HCT116 (cell line): ENCODE measurements at regions not wholly inside any gene's neighbourhood (a gene's known extent, or its start where the extent isn't known, plus 50 kb on each side); places are given as distances from the start of the nearest gene placed in this dataset.

ENCODE experiments used
- ATAC-seq: fragments of 200-7000 bp; cut with Tn5 transposase; 2 replicates; pipeline ENCODE4 v1.9.1; 2020; ENCODE audit warnings: mild to moderate bottlenecking, moderate library complexity
- BruUV-seq: library from RNA; stranded (reverse); fragments of 400-500 nt; replicated peaks from 2 replicates; lab custom pipeline; 2021; lab: Mats Ljungman, UMichigan
- CTCF ChIA-PET: fragments of 300-600 bp; sonication (Branson Sonifier 250); formaldehyde crosslinking; loops from one replicate; lab custom pipeline; 2021; ENCODE audit warnings: antibody characterized with exemption; lab: Charles Lee
- POLR2A ChIA-PET: fragments of 300-600, 350-600 bp; sonication (Branson Sonifier 250); formaldehyde crosslinking; loops from one replicate; lab custom pipeline; 2021; ENCODE audit warnings: antibody characterized with exemption; lab: Charles Lee
- RAD21 ChIA-PET, 2 experiments: fragments of 300-600 bp; sonication (Branson Sonifier 250); formaldehyde crosslinking; loops; one replicate each; lab custom pipeline; 2023; ENCODE audit warnings: low total read pairs in 2 of 2; ENCODE audit not compliant: uncharacterized antibody in 2 of 2, unreplicated experiment in 2 of 2, low non-redundant PET in 1 of 2; lab: Charles Lee
- DNase-seq: peaks from one replicate; pipeline ENCODE4 v3.0.0-alpha.2; 2010; ENCODE audit warnings: low read depth, low spot score
- H2AFZ ChIP-seq: fragments of 200-600 bp; shearing (Covaris generic), sonication (generic); 2 replicates; pipeline ENCODE4 v1.6.1; 2017; ENCODE audit warnings: low read depth, mixed run types, mixed read lengths, antibody characterized with exemption, low read length; ENCODE audit not compliant: poor library complexity, severe bottlenecking
- H3K27ac ChIP-seq: 2 replicates; pipeline ENCODE4 v1.5.1; 2012; ENCODE audit warnings: low read depth, low read length
- H3K27me3 ChIP-seq: fragments of 200-600 bp; sonication (generic); 2 replicates; pipeline ENCODE4 v1.6.1; 2016; ENCODE audit warnings: mixed run types, low read length, mixed read lengths; ENCODE audit not compliant: insufficient read depth
- H3K36me3 ChIP-seq, 2 experiments: fragments of 200-500 bp in 1 of 2; fragments of 200-600 bp in 1 of 2; sonication (Bioruptor generic) in 1 of 2; sonication (generic) in 1 of 2; 2 replicates each; pipeline versions ENCODE4 v1.5.1 to v1.6.1; 2014 to 2016; ENCODE audit warnings: low read length in 2 of 2, inconsistent platforms in 1 of 2, mixed read lengths in 1 of 2, mixed run types in 1 of 2; ENCODE audit not compliant: insufficient read depth in 2 of 2, control insufficient read depth in 1 of 2
- H3K4me1 ChIP-seq, 2 experiments: fragments of 200-600 bp in 1 of 2; sonication (generic) in 1 of 2; 2 replicates each; pipeline versions ENCODE4 v1.5.1 to v1.6.1; 2012 to 2017; ENCODE audit warnings: low read length in 2 of 2, inconsistent platforms in 1 of 2, mild to moderate bottlenecking in 1 of 2, mixed read lengths in 1 of 2, mixed run types in 1 of 2, moderate library complexity in 1 of 2; ENCODE audit not compliant: insufficient read depth in 2 of 2, control insufficient read depth in 1 of 2
- H3K4me2 ChIP-seq: fragments of 200-600 bp; sonication (generic); 2 replicates; pipeline ENCODE4 v1.6.1; 2017; ENCODE audit warnings: mixed run types, low read length, mixed read lengths
- H3K4me3 ChIP-seq, 2 experiments: fragments of 200-600 bp in 1 of 2; sonication (generic) in 1 of 2; replicated peaks in 1 of 2; 2 replicates each; pipeline ENCODE4 v1.5.1; 2011 to 2016; ENCODE audit warnings: low read length in 2 of 2, control low read depth in 1 of 2, low read depth in 1 of 2, mild to moderate bottlenecking in 1 of 2, mixed read lengths in 1 of 2, mixed run types in 1 of 2
- H3K79me2 ChIP-seq: fragments of 200-600 bp; sonication (generic); 2 replicates; pipeline ENCODE4 v1.6.1; 2017; ENCODE audit warnings: mild to moderate bottlenecking, mixed run types, low read length, moderate library complexity, mixed read lengths; ENCODE audit not compliant: insufficient read depth
- H3K9ac ChIP-seq: fragments of 200-600 bp; sonication (generic); 2 replicates; pipeline ENCODE4 v1.6.1; 2016; ENCODE audit warnings: low read length, mixed read lengths
- H3K9me2 ChIP-seq: fragments of 200-600 bp; sonication (generic), shearing (Covaris generic); 2 replicates; pipeline ENCODE4 v1.6.1; 2017; ENCODE audit warnings: mixed run types, mild to moderate bottlenecking, moderate library complexity; ENCODE audit not compliant: insufficient read depth
- H3K9me3 ChIP-seq, 2 experiments: fragments of 200-500 bp in 1 of 2; fragments of 200-600 bp in 1 of 2; sonication (Bioruptor generic) in 1 of 2; sonication (generic) in 1 of 2; 2 replicates each; pipeline ENCODE4 v1.6.1; 2014 to 2017; ENCODE audit warnings: low read length in 2 of 2, mixed read lengths in 2 of 2, inconsistent platforms in 1 of 2, low read depth in 1 of 2, mild to moderate bottlenecking in 1 of 2, mixed run types in 1 of 2, moderate library complexity in 1 of 2; ENCODE audit not compliant: control insufficient read depth in 1 of 2, insufficient read depth in 1 of 2
- H4K20me1 ChIP-seq: fragments of 200-600 bp; sonication (generic), shearing (Covaris generic); 2 replicates; pipeline ENCODE4 v1.6.1; 2017; ENCODE audit warnings: mixed run types, mild to moderate bottlenecking, moderate library complexity; ENCODE audit not compliant: insufficient read depth
- ATF3 ChIP-seq: IDR thresholded peaks from 2 replicates; pipeline ENCODE4 v1.6.1; 2012
- EGR1 ChIP-seq: IDR thresholded peaks from 2 replicates; pipeline ENCODE4 v1.6.1; 2012; ENCODE audit warnings: low read depth
- EZH2 ChIP-seq: fragments of 200-600 bp; sonication (generic); IDR thresholded peaks from 2 replicates; pipeline ENCODE4 v1.6.1; 2017; ENCODE audit warnings: antibody characterized with exemption, mixed run types
- FOSL1 ChIP-seq: IDR thresholded peaks from 2 replicates; pipeline ENCODE4 v1.6.1; 2012; ENCODE audit warnings: low read depth
- JUND ChIP-seq: IDR thresholded peaks from 2 replicates; pipeline ENCODE4 v1.6.1; 2012
- MAX ChIP-seq: IDR thresholded peaks from 2 replicates; pipeline ENCODE4 v1.6.1; 2012
- POLR2A ChIP-seq: IDR thresholded peaks from 2 replicates; pipeline ENCODE4 v1.7.0; 2011; ENCODE audit warnings: borderline replicate concordance; ENCODE audit not compliant: insufficient read depth, insufficient read length; ENCODE audit errors: extremely low read depth
- POLR2AphosphoS5 ChIP-seq: IDR thresholded peaks from 2 replicates; pipeline ENCODE4 v1.6.1; 2011; ENCODE audit warnings: mild to moderate bottlenecking, low read depth, low read length, moderate library complexity
- RAD21 ChIP-seq: IDR thresholded peaks from 2 replicates; pipeline ENCODE4 v1.6.1; 2012; ENCODE audit warnings: low read depth, mild to moderate bottlenecking
- SIN3A ChIP-seq: IDR thresholded peaks from 2 replicates; pipeline ENCODE4 v1.6.1; 2012; ENCODE audit warnings: low read depth
- SRF ChIP-seq: IDR thresholded peaks from 2 replicates; pipeline ENCODE4 v1.6.1; 2012; ENCODE audit warnings: low read depth
- TCF7L2 ChIP-seq: IDR thresholded peaks from 2 replicates; pipeline ENCODE4 v1.7.0; 2011; ENCODE audit warnings: borderline replicate concordance, inconsistent platforms; ENCODE audit not compliant: insufficient read depth, insufficient read length; ENCODE audit errors: extremely low read depth
- ZFX ChIP-seq: fragments of 450-650 bp; IDR thresholded peaks from 2 replicates; pipeline ENCODE4 v1.6.1; 2017
- ZNF274 ChIP-seq: fragments of 200-500 bp; sonication (Bioruptor generic); IDR thresholded peaks from 2 replicates; pipeline ENCODE4 v1.6.1; 2014; ENCODE audit warnings: mild to moderate bottlenecking, low read depth, low read length, inconsistent platforms
- intact Hi-C: fragments of 100-400 bp; cut with micrococcal nuclease; formaldehyde crosslinking; loops from 2 replicates; pipeline ENCODE4 v1.10.0; 2022
- TF ChIP-seq, protein P1 (sequence below), 3 experiments: fragments of 200-600 bp in 1 of 3; sonication (generic) in 1 of 3; IDR thresholded peaks in 2 of 3; conservative IDR thresholded peaks in 1 of 3; 2 replicates each; pipeline ENCODE4 v1.5.1; 2012 to 2017; ENCODE audit warnings: low read depth in 2 of 3, low read length in 2 of 3, antibody characterized with exemption in 1 of 3, borderline replicate concordance in 1 of 3, control low read depth in 1 of 3, mild to moderate bottlenecking in 1 of 3, mixed read lengths in 1 of 3, mixed run types in 1 of 3, moderate library complexity in 1 of 3; ENCODE audit not compliant: insufficient read depth in 1 of 3

DNA sequence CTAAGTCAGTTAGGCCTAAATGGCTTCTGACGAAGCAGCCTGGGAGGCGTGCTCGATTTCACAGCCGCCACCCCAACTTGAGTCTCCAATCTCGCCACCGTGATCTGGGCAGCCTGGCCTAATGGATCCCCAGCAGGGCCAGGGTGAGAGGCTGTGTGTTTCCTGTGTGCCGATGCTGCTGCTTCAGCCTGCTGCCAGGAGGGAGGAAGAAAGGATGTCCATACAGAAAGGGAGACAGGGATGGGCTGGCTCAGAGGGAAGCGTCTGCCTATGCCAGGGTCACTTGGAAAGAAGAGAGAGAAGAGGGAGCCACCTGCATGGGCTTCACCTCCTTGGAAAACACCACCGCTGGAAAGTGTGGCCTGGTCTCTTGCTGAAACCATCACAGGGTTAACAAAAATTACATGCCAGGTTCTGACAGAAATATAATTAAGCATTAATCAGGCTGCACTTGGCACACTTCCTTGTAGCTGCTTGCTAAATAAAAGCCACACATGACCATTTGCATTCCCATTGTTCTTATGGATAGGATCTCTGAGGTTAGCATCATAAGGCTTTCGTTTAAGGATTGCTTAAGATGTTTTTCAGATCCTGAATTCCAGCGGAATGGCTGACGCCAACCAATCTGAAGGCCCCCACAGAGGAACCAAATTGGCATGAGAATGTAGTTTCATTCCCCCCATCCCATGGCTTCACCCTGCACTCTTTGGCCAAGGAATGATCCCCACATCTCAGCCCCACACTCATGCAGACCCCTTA lies 108.8 kb upstream of the SLC1A4 start:
- DNase-seq: no peak
- no peaks in the 10 kb centered on the region for H3K9me3 ChIP-seq
- no peaks in the 10 kb centered on the region for H3K79me2 ChIP-seq
- ChIA-PET POLR2A (no interaction called here), CTCF (no interaction called here), RAD21 (no interaction called here)
- peaks cover 6 to 22% of the 10 kb centered on the region in 2 experiments for H3K4me1 ChIP-seq
- H3K36me3 ChIP-seq: no peaks in the 10 kb centered on the region
- no peak overlapping the region for H3K27ac ChIP-seq
- no TSS peak for BruUV-seq
- H4K20me1 ChIP-seq: no peaks in the 10 kb centered on the region
- TF ChIP-seq ZNF274 (no peak), EGR1 (no peak), ATF3 (no peak), JUND (no peak), EZH2 (no peak), RAD21 (no peak), SRF (no peak), MAX (no peak), POLR2A (no peak), FOSL1 (no peak), SIN3A (no peak), POLR2AphosphoS5 (no peak), TCF7L2 (no peak), ZFX (no peak)
- TF ChIP-seq, protein P1, sequence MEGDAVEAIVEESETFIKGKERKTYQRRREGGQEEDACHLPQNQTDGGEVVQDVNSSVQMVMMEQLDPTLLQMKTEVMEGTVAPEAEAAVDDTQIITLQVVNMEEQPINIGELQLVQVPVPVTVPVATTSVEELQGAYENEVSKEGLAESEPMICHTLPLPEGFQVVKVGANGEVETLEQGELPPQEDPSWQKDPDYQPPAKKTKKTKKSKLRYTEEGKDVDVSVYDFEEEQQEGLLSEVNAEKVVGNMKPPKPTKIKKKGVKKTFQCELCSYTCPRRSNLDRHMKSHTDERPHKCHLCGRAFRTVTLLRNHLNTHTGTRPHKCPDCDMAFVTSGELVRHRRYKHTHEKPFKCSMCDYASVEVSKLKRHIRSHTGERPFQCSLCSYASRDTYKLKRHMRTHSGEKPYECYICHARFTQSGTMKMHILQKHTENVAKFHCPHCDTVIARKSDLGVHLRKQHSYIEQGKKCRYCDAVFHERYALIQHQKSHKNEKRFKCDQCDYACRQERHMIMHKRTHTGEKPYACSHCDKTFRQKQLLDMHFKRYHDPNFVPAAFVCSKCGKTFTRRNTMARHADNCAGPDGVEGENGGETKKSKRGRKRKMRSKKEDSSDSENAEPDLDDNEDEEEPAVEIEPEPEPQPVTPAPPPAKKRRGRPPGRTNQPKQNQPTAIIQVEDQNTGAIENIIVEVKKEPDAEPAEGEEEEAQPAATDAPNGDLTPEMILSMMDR (IDR thresholded peaks at IDR 0.05 in 2 of 3, conservative IDR thresholded peaks at IDR 0.05 in 1 of 3; ENCODE audit: borderline replicate concordance in 1 of 3, insufficient read depth in 1 of 3, low read depth in 2 of 3, low read length in 2 of 3): no peak
- H3K4me3 ChIP-seq: no peak overlapping the region
- ATAC-seq: no peak
- H3K9ac ChIP-seq: no peak overlapping the region
- no peak overlapping the region for H2AFZ ChIP-seq
- no peak overlapping the region for H3K4me2 ChIP-seq
- intact Hi-C loops: no loop called here
- no peaks in the 10 kb centered on the region for H3K27me3 ChIP-seq
- no peaks in the 10 kb centered on the region for H3K9me2 ChIP-seq
